K562 (cell line): ENCODE measurements at regions not wholly inside any gene's neighbourhood (a gene's known extent, or its start where the extent isn't known, plus 50 kb on each side); places are given as distances from the start of the nearest gene placed in this dataset.

ENCODE experiments used
- ATAC-seq: fragments of 200-7000 bp; cut with Tn5 transposase; 3 replicates; pipeline ENCODE4 v1.9.1; 2020; ENCODE audit warnings: moderate library complexity
- BruUV-seq: library from RNA; stranded (reverse); fragments of 400-500 nt; replicated peaks from 2 replicates; lab custom pipeline; 2021; lab: Mats Ljungman, UMichigan
- CTCF ChIA-PET: fragments of 300-600 bp; formaldehyde crosslinking; extraction: SDS; loops from one replicate; lab custom pipeline; 2021; ENCODE audit warnings: low intra/inter-chr PET ratio; lab: Yijun Ruan, JAX
- POLR2A ChIA-PET: fragments of 300-600, 350-650 bp; sonication (Branson Sonifier 250); formaldehyde crosslinking; extraction: SDS; loops from one replicate; lab custom pipeline; 2021; ENCODE audit warnings: antibody characterized with exemption, inconsistent platforms; lab: Yijun Ruan, JAX
- DNase-seq, 4 experiments: peaks; one replicate each; pipeline versions ENCODE4 v3.0.0 to v3.0.0-alpha.2; 2011 to 2018; ENCODE audit warnings: low spot score in 3 of 4, mixed read lengths in 3 of 4; ENCODE audit errors: extremely low read depth in 1 of 4
- FAIRE-seq: peaks from 2 replicates; lab custom pipeline; 2011; peaks lifted over from hg19 to GRCh38; lab: Jason Lieb, UNC
- H2AFZ ChIP-seq: 2 replicates; pipeline ENCODE4 v1.6.0; 2011; ENCODE audit warnings: low read depth, low read length, control low read depth, inconsistent platforms
- H3K27ac ChIP-seq: fragments of 200-600 bp; 3 replicates; pipeline ENCODE4 v1.8.0; 2011; ENCODE audit warnings: low read depth, mild to moderate bottlenecking, control low read depth, inconsistent platforms, low read length, moderate library complexity, mixed read lengths; ENCODE audit errors: extremely low read depth
- H3K27me3 ChIP-seq, 2 experiments: fragments of 300-600 bp in 1 of 2; 2 replicates in 1 of 2; 3 replicates in 1 of 2; pipeline versions ENCODE4 v1.6.0 to v1.8.0; 2011; ENCODE audit warnings: inconsistent platforms in 2 of 2, low read length in 2 of 2, mild to moderate bottlenecking in 1 of 2, mixed read lengths in 1 of 2, moderate library complexity in 1 of 2; ENCODE audit not compliant: control insufficient read depth in 2 of 2, insufficient read depth in 2 of 2
- H3K36me3 ChIP-seq: fragments of 300-600 bp; 3 replicates; pipeline ENCODE4 v1.8.0; 2011; ENCODE audit warnings: mild to moderate bottlenecking, low read length, inconsistent platforms; ENCODE audit not compliant: control insufficient read depth, insufficient read depth
- H3K4me1 ChIP-seq, 2 experiments: fragments of 200-600 bp in 1 of 2; replicated peaks in 1 of 2; 2 replicates in 1 of 2; 3 replicates in 1 of 2; pipeline versions ENCODE4 v1.5.1 to v1.8.0; 2011; ENCODE audit warnings: inconsistent platforms in 2 of 2, low read length in 2 of 2, mild to moderate bottlenecking in 1 of 2, mixed read lengths in 1 of 2, moderate library complexity in 1 of 2; ENCODE audit not compliant: control insufficient read depth in 2 of 2, insufficient read depth in 2 of 2
- H3K4me2 ChIP-seq: 2 replicates; pipeline ENCODE4 v1.6.1; 2011; ENCODE audit warnings: low read length, control low read depth, inconsistent platforms, mixed read lengths; ENCODE audit not compliant: insufficient read depth
- H3K4me3 ChIP-seq: fragments of 200-600 bp; sonication (generic), shearing (Covaris generic); 2 replicates; pipeline ENCODE4 v1.5.1; 2016; ENCODE audit warnings: control low read depth, inconsistent platforms
- H3K79me2 ChIP-seq: fragments of 200-600 bp; 3 replicates; pipeline ENCODE4 v1.8.0; 2011; ENCODE audit warnings: low read length, inconsistent platforms; ENCODE audit not compliant: control insufficient read depth, insufficient read depth
- H3K9ac ChIP-seq, 2 experiments: 2 replicates each; pipeline versions ENCODE4 v1.6.0 to v1.6.1; 2011; ENCODE audit warnings: low read depth in 2 of 2, low read length in 2 of 2, control low read depth in 1 of 2, inconsistent platforms in 1 of 2, mild to moderate bottlenecking in 1 of 2, mixed read lengths in 1 of 2; ENCODE audit not compliant: insufficient read depth in 1 of 2
- H3K9me1 ChIP-seq: one replicate; pipeline ENCODE4 v1.6.0; 2011; ENCODE audit warnings: inconsistent platforms, mild to moderate bottlenecking, low read length, moderate library complexity; ENCODE audit not compliant: control insufficient read depth, insufficient read depth
- H3K9me3 ChIP-seq: replicated peaks from 2 replicates; pipeline ENCODE4 v1.5.1; 2011; ENCODE audit warnings: low read depth, low read length, inconsistent platforms; ENCODE audit not compliant: control insufficient read depth, insufficient read depth
- H4K20me1 ChIP-seq: replicated peaks from 2 replicates; pipeline ENCODE4 v1.6.1; 2011; ENCODE audit warnings: low read length, inconsistent platforms, mixed read lengths; ENCODE audit not compliant: control insufficient read depth, insufficient read depth
- AFF1 ChIP-seq, 2 experiments: fragments of 450-650 bp; IDR thresholded peaks; 2 replicates each; pipeline ENCODE4 v1.6.1; 2018; ENCODE audit warnings: mild to moderate bottlenecking in 2 of 2, low read depth in 1 of 2; ENCODE audit not compliant: partially characterized antibody in 2 of 2
- CBX5 ChIP-seq: IDR thresholded peaks from 2 replicates; pipeline ENCODE4 v1.6.1; 2014; ENCODE audit warnings: low read depth, borderline replicate concordance
- CHD1 ChIP-seq: fragments of 200-600 bp; sonication (generic); IDR thresholded peaks from one replicate; pipeline ENCODE4 v1.6.1; 2012; ENCODE audit warnings: mild to moderate bottlenecking, moderate library complexity, low read length, inconsistent platforms
- CLOCK ChIP-seq: fragments of 250-450 bp; sonication (Bioruptor Pico); IDR thresholded peaks from 2 replicates; pipeline ENCODE4 v1.4.0; 2020; ENCODE audit warnings: mild to moderate bottlenecking, moderate library complexity, borderline replicate concordance
- HEY1 ChIP-seq: fragments of 250-450 bp; sonication (Bioruptor Pico); IDR thresholded peaks from 2 replicates; pipeline ENCODE4 v1.5.0; 2020; ENCODE audit warnings: mild to moderate bottlenecking, moderate library complexity, borderline replicate concordance
- HMGXB4 ChIP-seq: sonication (generic); formaldehyde crosslinking; IDR thresholded peaks from 2 replicates; pipeline ENCODE4 v1.8.1; 2023; ENCODE audit warnings: mild to moderate bottlenecking, missing genetic modification reagents
- HNRNPLL ChIP-seq: fragments of 200-400 bp; formaldehyde crosslinking; IDR thresholded peaks from 2 replicates; pipeline ENCODE4 v1.6.1; 2017; ENCODE audit warnings: low read length, low read depth, mild to moderate bottlenecking; ENCODE audit not compliant: poor library complexity, severe bottlenecking
- KDM1A ChIP-seq, 2 experiments: fragments of 450-650 bp; IDR thresholded peaks; 2 replicates each; pipeline ENCODE4 v1.6.1; 2016; ENCODE audit warnings: mild to moderate bottlenecking in 2 of 2
- KDM2B ChIP-seq: fragments of 250-450 bp; sonication (Bioruptor Pico); IDR thresholded peaks from 2 replicates; pipeline ENCODE4 v1.8.0; 2021; ENCODE audit warnings: mild to moderate bottlenecking, moderate library complexity
- MBD2 ChIP-seq: sonication (generic); IDR thresholded peaks from 2 replicates; pipeline ENCODE4 v1.6.1; 2016; ENCODE audit warnings: low read depth, borderline replicate concordance
- PPARD ChIP-seq: fragments of 250-450 bp; sonication (Bioruptor Pico); IDR thresholded peaks from 2 replicates; pipeline ENCODE4 v1.8.0; 2022; ENCODE audit warnings: inconsistent platforms, mild to moderate bottlenecking, moderate library complexity
- SMAD1 ChIP-seq: fragments of 150-350 bp; IDR thresholded peaks from 2 replicates; pipeline ENCODE4 v1.6.1; 2014; ENCODE audit warnings: low read length, low read depth; ENCODE audit not compliant: partially characterized antibody
- SMARCA5 ChIP-seq: fragments of 450-650 bp; IDR thresholded peaks from 2 replicates; pipeline ENCODE4 v1.6.1; 2016
- ZNF347 ChIP-seq: fragments of 450-650 bp; formaldehyde crosslinking; IDR thresholded peaks from 2 replicates; pipeline ENCODE4 v1.4.0; 2020; ENCODE audit warnings: low read depth, mild to moderate bottlenecking, moderate library complexity
- WGBS: fragments of 100-300 bp; shearing (Covaris generic); methylation state at CpG from one replicate; pipeline ENCODE4 v1.1.6; 2016; ENCODE audit warnings: low coverage, mixed read lengths; ENCODE audit not compliant: insufficient coverage; ENCODE audit errors: missing lambda C conversion rate; 5-methylcytosine and 5-hydroxymethylcytosine counted together
- in situ Hi-C: fragments of 300-500 bp; cut with MboI; formaldehyde crosslinking; loops from 4 replicates; pipeline ENCODE4 v1.15.0; 2018; ENCODE audit warnings: inconsistent platforms, mixed read lengths
- intact Hi-C: fragments of 100-400 bp; cut with micrococcal nuclease; formaldehyde crosslinking; loops from 2 replicates; pipeline ENCODE4 v1.14.2; 2022

GRCh38 chr2:51581636-51582267 is 549.8 kb upstream of the NRXN1 start:
- H3K4me1 ChIP-seq, result no peaks in the 10 kb centered on the region
- no peaks in the 10 kb centered on the region for H3K27me3 ChIP-seq
- no peaks in the 10 kb centered on the region for H3K79me2 ChIP-seq
- FAIRE-seq (no peak), DNase-seq (no peak), ATAC-seq (no peak)
- H3K9ac ChIP-seq, result no peak overlapping the region
- H2AFZ ChIP-seq, result no peak overlapping the region
- in situ Hi-C loops (no loop called here), intact Hi-C loops (no loop called here)
- ChIA-PET CTCF (no interaction called here), POLR2A (no interaction called here)
- WGBS, result 2% methylated on average over 22 of the region's 22 CpGs
- no peak overlapping the region for H3K27ac ChIP-seq
- no TSS peak for BruUV-seq
- H3K9me3 ChIP-seq, result no peaks in the 10 kb centered on the region
- no peak overlapping the region for H3K4me2 ChIP-seq
- no peaks in the 10 kb centered on the region for H3K9me1 ChIP-seq
- no peak overlapping the region for H3K4me3 ChIP-seq
- H4K20me1 ChIP-seq, result no peaks in the 10 kb centered on the region
- no peaks in the 10 kb centered on the region for H3K36me3 ChIP-seq
- no peak for TF ChIP-seq KDM1A (IDR thresholded peaks at IDR 0.05)
- no peak for TF ChIP-seq HEY1 (CRISPR knock-in tag)
- TF ChIP-seq ZNF347, result no peak
- no peak for TF ChIP-seq SMAD1
- no peak for TF ChIP-seq CHD1
- TF ChIP-seq HMGXB4, result no peak
- no peak for TF ChIP-seq MBD2
- TF ChIP-seq SMARCA5, result no peak
- no peak for TF ChIP-seq PPARD (CRISPR knock-in tag)
- TF ChIP-seq HNRNPLL, result no peak
- no peak for TF ChIP-seq AFF1 (IDR thresholded peaks at IDR 0.05; ENCODE audit: low read depth in 1 of 2, partially characterized antibody in 2 of 2)
- TF ChIP-seq KDM2B (CRISPR knock-in tag), result no peak
- no peak for TF ChIP-seq CLOCK (CRISPR knock-in tag)
- no peak for TF ChIP-seq CBX5
